HFF-Myc (cell line): ENCODE measurements at regions not wholly inside any gene's neighbourhood (a gene's known extent, or its start where the extent isn't known, plus 50 kb on each side); places are given as distances from the start of the nearest gene placed in this dataset.

Experiments
- DNase-seq: peaks from one replicate; pipeline ENCODE4 v3.0.0-alpha.2; 2011; ENCODE audit warnings: low read depth; ENCODE audit errors: extremely low read depth
- H3K4me3 ChIP-seq: replicated peaks from 2 replicates; pipeline ENCODE4 v1.5.1; 2011; ENCODE audit warnings: low read depth, mild to moderate bottlenecking, control low read depth, low read length
- TF ChIP-seq, protein P1 (sequence below): IDR thresholded peaks from 2 replicates; pipeline ENCODE4 v1.5.1; 2012; ENCODE audit warnings: mild to moderate bottlenecking, low read depth, low read length, control low read depth; ENCODE audit errors: missing control alignments

DNA sequence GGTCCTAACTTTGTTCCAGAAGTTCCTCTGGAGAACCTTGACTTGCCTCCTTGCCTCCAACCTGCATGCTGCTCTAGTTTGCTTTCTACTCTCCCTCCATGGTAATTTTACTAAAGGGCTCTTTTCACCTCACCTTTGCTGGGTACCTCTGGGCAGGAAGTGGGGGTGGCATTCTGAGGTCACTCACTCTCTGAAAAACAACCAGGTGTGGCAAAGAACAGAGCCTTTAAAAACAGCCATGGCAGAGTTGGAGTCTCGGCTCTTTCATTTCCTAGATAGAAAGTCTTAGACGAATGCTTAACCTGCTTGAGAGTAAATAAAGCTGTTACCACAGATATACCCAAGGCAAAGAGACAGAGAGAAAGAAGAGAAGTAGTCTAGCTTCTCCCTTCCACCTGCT lies 827.9 kb downstream of the BCL11B start:
- TF ChIP-seq, protein P1, sequence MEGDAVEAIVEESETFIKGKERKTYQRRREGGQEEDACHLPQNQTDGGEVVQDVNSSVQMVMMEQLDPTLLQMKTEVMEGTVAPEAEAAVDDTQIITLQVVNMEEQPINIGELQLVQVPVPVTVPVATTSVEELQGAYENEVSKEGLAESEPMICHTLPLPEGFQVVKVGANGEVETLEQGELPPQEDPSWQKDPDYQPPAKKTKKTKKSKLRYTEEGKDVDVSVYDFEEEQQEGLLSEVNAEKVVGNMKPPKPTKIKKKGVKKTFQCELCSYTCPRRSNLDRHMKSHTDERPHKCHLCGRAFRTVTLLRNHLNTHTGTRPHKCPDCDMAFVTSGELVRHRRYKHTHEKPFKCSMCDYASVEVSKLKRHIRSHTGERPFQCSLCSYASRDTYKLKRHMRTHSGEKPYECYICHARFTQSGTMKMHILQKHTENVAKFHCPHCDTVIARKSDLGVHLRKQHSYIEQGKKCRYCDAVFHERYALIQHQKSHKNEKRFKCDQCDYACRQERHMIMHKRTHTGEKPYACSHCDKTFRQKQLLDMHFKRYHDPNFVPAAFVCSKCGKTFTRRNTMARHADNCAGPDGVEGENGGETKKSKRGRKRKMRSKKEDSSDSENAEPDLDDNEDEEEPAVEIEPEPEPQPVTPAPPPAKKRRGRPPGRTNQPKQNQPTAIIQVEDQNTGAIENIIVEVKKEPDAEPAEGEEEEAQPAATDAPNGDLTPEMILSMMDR, result no peak
- no peak overlapping the region for H3K4me3 ChIP-seq
- DNase-seq, result no peak

DNA sequence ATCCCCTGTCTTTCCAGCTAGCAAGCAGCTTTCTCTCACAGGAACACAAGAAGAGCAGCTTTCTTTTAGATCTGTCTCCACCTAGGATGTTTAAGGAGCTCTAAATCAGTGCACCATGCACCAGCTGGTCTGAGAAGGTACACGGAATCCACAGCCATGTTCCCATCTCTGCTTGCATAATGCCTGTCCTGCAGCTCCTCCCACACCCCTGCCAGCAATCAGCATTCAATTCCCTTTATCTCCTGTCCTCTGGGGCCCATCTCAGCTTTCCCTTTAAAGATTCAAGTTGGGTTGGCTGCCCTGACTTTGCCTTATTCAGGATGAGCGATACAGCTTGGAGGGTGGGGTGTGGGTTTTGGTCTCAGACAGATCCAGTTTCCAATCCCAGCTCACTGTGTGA lies 826.3 kb downstream of the BCL11B start:
- no peak for DNase-seq
- no peak overlapping the region for H3K4me3 ChIP-seq
- TF ChIP-seq, protein P1, result no peak

DNA sequence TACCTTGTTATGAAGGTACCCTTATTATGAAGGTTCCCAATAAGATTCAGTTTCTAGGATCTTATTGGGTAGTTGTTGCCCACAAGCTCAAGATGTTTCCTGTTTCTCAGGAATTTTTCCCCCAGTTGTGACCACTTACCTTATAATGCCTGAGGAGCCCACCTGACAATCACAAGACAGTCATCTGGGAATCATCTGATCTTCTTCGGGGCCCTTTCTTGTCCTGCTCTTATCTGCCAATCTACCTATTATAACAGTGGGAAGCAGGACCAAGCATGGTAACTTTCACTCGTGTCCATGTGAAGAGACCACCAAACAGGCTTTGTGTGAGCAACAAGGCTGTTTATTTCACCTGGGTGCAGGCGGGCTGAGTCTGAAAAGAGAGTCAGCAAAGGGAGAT lies 825.5 kb downstream of the BCL11B start:
- TF ChIP-seq, protein P1, result no peak
- H3K4me3 ChIP-seq, result no peak overlapping the region
- DNase-seq, result no peak

DNA sequence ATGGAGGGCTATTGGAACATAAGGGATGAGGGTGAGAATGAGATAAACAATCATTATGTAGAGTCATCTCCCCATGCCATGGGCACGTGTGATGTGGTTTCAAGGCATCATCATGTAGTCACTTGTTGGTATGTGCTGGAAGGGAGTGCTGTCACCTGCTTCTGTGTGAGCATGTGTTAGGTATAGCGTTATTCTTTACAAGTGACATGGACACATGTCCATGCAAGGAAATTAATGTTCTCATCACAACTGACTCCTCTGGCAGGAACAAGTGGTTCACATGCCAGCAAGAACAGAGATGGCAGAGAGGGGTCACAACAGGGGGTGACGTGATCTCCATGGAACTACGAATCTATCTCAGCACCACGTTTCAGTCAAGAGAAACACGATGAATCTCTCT lies 815.8 kb downstream of the BCL11B start:
- DNase-seq, result no peak
- TF ChIP-seq, protein P1, result no peak
- no peak overlapping the region for H3K4me3 ChIP-seq

DNA sequence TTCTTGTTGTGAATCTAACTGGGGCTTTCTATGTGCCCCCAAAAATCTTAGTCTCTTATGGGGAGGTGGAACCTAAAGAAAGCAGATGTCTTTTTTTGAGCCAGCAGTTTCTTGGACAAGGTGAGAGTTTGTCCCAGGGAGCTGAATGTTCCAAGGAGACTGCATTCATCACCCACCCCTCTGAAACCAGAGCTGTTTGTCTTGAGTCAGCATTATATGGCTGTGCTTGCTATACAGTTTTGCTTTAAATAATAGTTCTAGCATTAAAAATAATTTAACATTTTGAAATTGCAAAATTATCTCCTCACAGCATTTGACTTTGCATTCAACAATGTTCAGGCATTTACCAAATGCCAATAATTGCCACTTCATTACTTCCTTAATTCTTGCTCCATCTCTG lies 813.3 kb downstream of the BCL11B start:
- no peak for DNase-seq
- TF ChIP-seq, protein P1, result no peak
- H3K4me3 ChIP-seq, result no peak overlapping the region

DNA sequence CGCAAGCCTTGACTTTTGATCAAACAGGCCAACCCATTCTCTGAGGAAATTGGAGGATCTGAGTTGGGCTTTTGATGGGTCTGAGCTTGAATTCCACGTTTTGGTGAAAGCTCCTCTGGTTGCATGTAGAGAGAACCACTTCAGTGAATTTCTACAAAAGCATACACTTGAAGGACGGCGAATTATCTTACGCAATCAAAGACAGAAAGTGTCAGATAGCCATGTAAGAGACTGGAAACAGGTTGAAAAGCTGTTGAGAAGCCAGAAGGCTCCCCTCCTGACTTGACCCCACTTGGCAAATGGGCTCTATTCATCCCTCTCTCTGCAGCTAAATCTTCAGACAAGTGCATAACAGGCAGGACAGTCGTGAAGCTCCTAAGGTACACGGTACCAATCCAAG lies 809.1 kb downstream of the BCL11B start:
- no peak overlapping the region for H3K4me3 ChIP-seq
- no peak for DNase-seq
- TF ChIP-seq, protein P1, result no peak

DNA sequence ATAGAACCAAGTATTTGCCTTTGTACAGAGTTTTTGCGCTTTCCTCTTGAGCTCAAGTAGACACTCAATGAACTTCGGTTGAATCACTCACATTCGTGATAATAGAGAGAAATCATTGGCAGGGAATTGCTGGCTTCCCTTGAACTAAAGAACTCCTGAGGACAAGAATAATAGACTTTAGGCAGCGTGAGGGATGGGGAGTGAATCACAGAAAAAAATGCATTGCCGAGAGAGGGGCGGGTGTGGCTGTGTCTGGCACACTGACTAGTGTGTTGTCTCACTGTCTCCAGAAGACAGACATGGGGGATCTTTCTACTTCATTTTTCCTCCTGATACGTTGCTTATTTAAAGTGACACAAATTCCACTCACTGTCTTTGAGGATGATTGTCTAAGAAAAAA lies 805.2 kb downstream of the BCL11B start:
- DNase-seq, result no peak
- TF ChIP-seq, protein P1, result no peak
- H3K4me3 ChIP-seq, result no peak overlapping the region
